Spinal cord (tissue), 9 donors: ENCODE measurements at regions not wholly inside any gene's neighbourhood (a gene's known extent, or its start where the extent isn't known, plus 50 kb on each side); places are given as distances from the start of the nearest gene placed in this dataset.
"Not testable (repeated sequence)": the region's sequence is repeated elsewhere in the genome, so short reads cannot be mapped to it uniquely, and the experiment has no call there.

Source experiments
- DNase-seq, 6 donors: peaks; one replicate each; pipeline versions ENCODE4 v3.0.0 to v3.0.0-alpha.2; 2013 to 2015; ENCODE audit warnings: low spot score in 6 of 6, low read depth in 4 of 6
- H3K27ac ChIP-seq: one replicate; pipeline ENCODE4 v1.5.1; 2013; ENCODE audit warnings: low read depth, low read length, control low read depth
- H3K27me3 ChIP-seq: one replicate; pipeline ENCODE4 v1.6.1; 2013; ENCODE audit warnings: low read length; ENCODE audit not compliant: control insufficient read depth, insufficient read depth
- H3K36me3 ChIP-seq: one replicate; pipeline ENCODE4 v1.6.1; 2013; ENCODE audit warnings: low read length; ENCODE audit not compliant: control insufficient read depth, insufficient read depth
- H3K4me1 ChIP-seq: one replicate; pipeline ENCODE4 v1.6.1; 2013; ENCODE audit warnings: low read length; ENCODE audit not compliant: control insufficient read depth, insufficient read depth
- H3K4me3 ChIP-seq: one replicate; pipeline ENCODE4 v1.5.1; 2013; ENCODE audit warnings: low read depth, low read length, control low read depth
- H3K9me3 ChIP-seq: one replicate; pipeline ENCODE4 v1.6.1; 2013; ENCODE audit warnings: low read length; ENCODE audit not compliant: control insufficient read depth, insufficient read depth
- WGBS: methylation state at CpG from one replicate; pipeline ENCODE4 v1.1.5; 2013; ENCODE audit warnings: missing lambda C conversion rate; ENCODE audit not compliant: insufficient coverage; 5-methylcytosine and 5-hydroxymethylcytosine counted together
- donor health status: healthy.

- no peaks in the 10 kb centered on the region for H3K27me3 ChIP-seq
- H3K4me3 ChIP-seq: no peak overlapping the region
- H3K36me3 ChIP-seq: no peaks in the 10 kb centered on the region
- peaks cover 10% of the 10 kb centered on the region for H3K4me1 ChIP-seq
- H3K27ac ChIP-seq: peak overlapping the region; percentile 19
- H3K9me3 ChIP-seq: no peaks in the 10 kb centered on the region
- 11% methylated on average over 4 of the region's 6 CpGs for WGBS
- peak; percentile 36 to 96 (median 78) for DNase-seq
Measured at GRCh38 chr12:67482751-67483661, 165.5 kb upstream of the DYRK2 start.

GRCh38 chr12:67483871-67484554, 164.5 kb upstream of the DYRK2 start:
- H3K4me1 ChIP-seq: peaks cover 10% of the 10 kb centered on the region
- no peaks in the 10 kb centered on the region for H3K9me3 ChIP-seq
- no peak overlapping the region for H3K4me3 ChIP-seq
- H3K27ac ChIP-seq: no peak overlapping the region
- WGBS: 100% methylated on average over 1 of the region's 3 CpGs
- no peak for DNase-seq
- no peaks in the 10 kb centered on the region for H3K27me3 ChIP-seq
- H3K36me3 ChIP-seq: no peaks in the 10 kb centered on the region

- no peak for DNase-seq
- Histone ChIP-seq H3K36me3 (no peaks in the 10 kb centered on the region), H3K4me3 (no peak overlapping the region), H3K27me3 (no peaks in the 10 kb centered on the region), H3K27ac (no peak overlapping the region), H3K4me1 (peaks cover 10% of the 10 kb centered on the region), H3K9me3 (no peaks in the 10 kb centered on the region)
- 59% methylated on average over 3 of the region's 4 CpGs for WGBS
Measured at GRCh38 chr12:67484791-67485480, 163.6 kb upstream of the DYRK2 start.

GRCh38 chr12:67486671-67487070, 161.9 kb upstream of the DYRK2 start:
- DNase-seq: no peak

GRCh38 chr12:67488349-67488748, 160.2 kb upstream of the DYRK2 start:
- H3K27ac ChIP-seq, H3K9me3 ChIP-seq, H3K27me3 ChIP-seq, H3K36me3 ChIP-seq, H3K4me1 ChIP-seq, DNase-seq, H3K4me3 ChIP-seq: not testable (repeated sequence)
- WGBS: 89% methylated on average over 4 of the region's 4 CpGs

More at GRCh38 chr12:67486671-67487070, 161.9 kb upstream of the DYRK2 start:
- peaks cover 1% of the 10 kb centered on the region for H3K9me3 ChIP-seq
- H3K36me3 ChIP-seq: no peaks in the 10 kb centered on the region
- 92% methylated on average over 2 of the region's 2 CpGs for WGBS
- no peak overlapping the region for H3K27ac ChIP-seq
- peaks cover 10% of the 10 kb centered on the region for H3K4me1 ChIP-seq
- no peak overlapping the region for H3K4me3 ChIP-seq
- H3K27me3 ChIP-seq: no peaks in the 10 kb centered on the region

- Histone ChIP-seq H3K4me1 (no peaks in the 10 kb centered on the region), H3K27me3 (no peaks in the 10 kb centered on the region), H3K9me3 (peaks cover 4% of the 10 kb centered on the region), H3K36me3 (no peaks in the 10 kb centered on the region), H3K27ac (no peak overlapping the region), H3K4me3 (no peak overlapping the region)
- 95% methylated on average over 3 of the region's 3 CpGs for WGBS
- DNase-seq: no peak
Measured at GRCh38 chr12:67489007-67489406, 159.5 kb upstream of the DYRK2 start.

- H3K27me3 ChIP-seq: no peaks in the 10 kb centered on the region
- peaks cover 3% of the 10 kb centered on the region for H3K9me3 ChIP-seq
- 100% methylated on average over 1 of the region's 2 CpGs for WGBS
- no peak for DNase-seq
- H3K4me1 ChIP-seq: no peaks in the 10 kb centered on the region
- H3K36me3 ChIP-seq: no peaks in the 10 kb centered on the region
- no peak overlapping the region for H3K4me3 ChIP-seq
- no peak overlapping the region for H3K27ac ChIP-seq
Measured at GRCh38 chr12:67496581-67496980, 152.0 kb upstream of the DYRK2 start.

- peak in 1 of 6 donors; percentile 60 for DNase-seq
- H3K9me3 ChIP-seq: no peaks in the 10 kb centered on the region
- WGBS: 71% methylated on average over 1 of the region's 1 CpG
- no peak overlapping the region for H3K27ac ChIP-seq
- no peaks in the 10 kb centered on the region for H3K4me1 ChIP-seq
- H3K4me3 ChIP-seq: no peak overlapping the region
- no peaks in the 10 kb centered on the region for H3K27me3 ChIP-seq
- no peaks in the 10 kb centered on the region for H3K36me3 ChIP-seq
Measured at GRCh38 chr12:67498991-67499390, 149.6 kb upstream of the DYRK2 start.

- Histone ChIP-seq H3K27me3 (no peaks in the 10 kb centered on the region), H3K4me1 (no peaks in the 10 kb centered on the region), H3K4me3 (no peak overlapping the region), H3K9me3 (no peaks in the 10 kb centered on the region), H3K27ac (no peak overlapping the region), H3K36me3 (no peaks in the 10 kb centered on the region)
- no peak for DNase-seq
- 73% methylated on average over 1 of the region's 2 CpGs for WGBS
Measured at GRCh38 chr12:67501362-67501761, 147.2 kb upstream of the DYRK2 start.
